ENCODE measurements at regions not wholly inside any gene's neighbourhood (a gene's known extent, or its start where the extent isn't known, plus 50 kb on each side); places are given as distances from the start of the nearest gene placed in this dataset.
"Not testable (repeated sequence)": the region's sequence is repeated elsewhere in the genome, so short reads cannot be mapped to it uniquely, and the experiment has no call there.

DNA sequence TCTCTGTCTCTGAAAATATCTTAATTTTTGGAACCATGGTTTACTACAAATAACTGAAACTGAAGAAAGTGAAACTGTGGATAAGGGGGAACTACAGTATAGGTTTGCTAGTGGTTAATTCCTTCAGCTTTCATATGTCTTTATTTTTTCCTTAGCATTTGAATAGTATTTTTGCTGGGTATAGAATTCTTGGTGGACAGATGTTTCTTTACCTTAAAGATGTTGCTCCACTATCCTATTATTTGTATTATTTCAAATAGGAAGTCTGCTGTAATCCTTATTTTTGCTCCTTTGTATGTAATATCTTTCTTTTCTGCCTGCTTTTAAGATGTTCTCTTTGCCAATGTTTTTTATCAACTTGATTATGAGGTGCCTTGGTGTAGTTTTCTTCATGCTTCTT is 152.9 kb upstream of the ISL1 start:
- Histone ChIP-seq H3K79me2 (ENCODE audit: insufficient read depth, low read length) (no peaks in the 10 kb centered on the region), H3K27me3 (ENCODE audit: low read length) (no peaks in the 10 kb centered on the region), H3K27ac (ENCODE audit: low read depth, low read length) (no peak overlapping the region), H3K4me3 (ENCODE audit: insufficient read depth, low read length, poor library complexity, severe bottlenecking) (no peak overlapping the region), H3K9me2 (replicated peaks; ENCODE audit: insufficient read depth, low read length) (no peaks in the 10 kb centered on the region; the same call in 1 of the 2 replicates), H3K9ac (ENCODE audit: low read length) (no peak overlapping the region), H3F3A (ENCODE audit: insufficient read depth) (no peaks in the 10 kb centered on the region), H3K36me3 (ENCODE audit: low read length) (no peaks in the 10 kb centered on the region), H3K4me2 (ENCODE audit: low read depth, low read length, poor library complexity, severe bottlenecking) (no peak overlapping the region), H4K20me1 (ENCODE audit: low read depth, low read length) (no peaks in the 10 kb centered on the region), H2AFZ (ENCODE audit: low read depth, low read length, severe bottlenecking) (no peak overlapping the region), H3K9me3 (ENCODE audit: insufficient read depth, low read length) (no peaks in the 10 kb centered on the region)
- TF ChIP-seq EZH2phosphoT487 (conservative IDR thresholded peaks at IDR 0.05; ENCODE audit: low read length), result no peak
- TF ChIP-seq CTCF (IDR thresholded peaks at IDR 0.05; ENCODE audit: insufficient read depth, low read length, poor library complexity, severe bottlenecking), result no peak

DNA sequence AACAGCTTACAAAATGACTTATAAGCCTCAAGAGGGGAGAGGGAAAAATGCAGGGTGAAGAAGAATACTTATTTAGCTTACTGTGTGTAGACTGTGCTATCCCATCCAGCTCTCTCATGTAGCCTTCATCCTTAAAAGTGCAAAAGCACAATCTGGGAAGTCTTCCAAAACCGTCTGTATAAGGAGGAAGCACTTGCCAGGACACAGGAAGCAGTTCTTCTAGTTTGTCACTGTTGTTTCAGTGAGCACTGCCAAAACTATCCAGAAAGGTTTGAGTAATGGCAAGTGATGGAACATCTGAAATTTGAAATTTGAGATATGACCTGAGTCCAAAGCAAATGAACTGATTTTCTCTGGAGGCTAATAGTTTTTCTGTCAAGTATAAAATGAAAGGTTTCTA is 140.8 kb upstream of the ISL1 start:
- Histone ChIP-seq H3K36me3 (ENCODE audit: low read length) (no peaks in the 10 kb centered on the region), H3K9me3 (ENCODE audit: insufficient read depth, low read length) (no peaks in the 10 kb centered on the region), H3K27me3 (ENCODE audit: low read length) (no peaks in the 10 kb centered on the region), H3K27ac (ENCODE audit: low read depth, low read length) (no peak overlapping the region), H3K9me2 (replicated peaks; ENCODE audit: insufficient read depth, low read length) (no peaks in the 10 kb centered on the region), H2AFZ (ENCODE audit: low read depth, low read length, severe bottlenecking) (no peak overlapping the region), H4K20me1 (ENCODE audit: low read depth, low read length) (no peaks in the 10 kb centered on the region), H3F3A (ENCODE audit: insufficient read depth) (no peaks in the 10 kb centered on the region), H3K9ac (ENCODE audit: low read length) (no peak overlapping the region), H3K4me2 (ENCODE audit: low read depth, low read length, poor library complexity, severe bottlenecking) (no peak overlapping the region), H3K4me3 (ENCODE audit: insufficient read depth, low read length, poor library complexity, severe bottlenecking) (no peak overlapping the region), H3K79me2 (ENCODE audit: insufficient read depth, low read length) (no peaks in the 10 kb centered on the region)
- no peak for TF ChIP-seq CTCF (IDR thresholded peaks at IDR 0.05; ENCODE audit: insufficient read depth, low read length, poor library complexity, severe bottlenecking)
- TF ChIP-seq EZH2phosphoT487 (conservative IDR thresholded peaks at IDR 0.05; ENCODE audit: low read length), result no peak

GRCh38 chr5:51250957-51251356 is 132.3 kb upstream of the ISL1 start:
- H3K9me2 ChIP-seq (replicated peaks; ENCODE audit: insufficient read depth, low read length); H3K79me2 ChIP-seq (ENCODE audit: insufficient read depth, low read length); H3K9ac ChIP-seq (ENCODE audit: low read length); H3K4me2 ChIP-seq (ENCODE audit: low read depth, low read length, poor library complexity, severe bottlenecking); H3K9me3 ChIP-seq (ENCODE audit: insufficient read depth, low read length); H3K27ac ChIP-seq (ENCODE audit: low read depth, low read length); H2AFZ ChIP-seq (ENCODE audit: low read depth, low read length, severe bottlenecking); H3K4me3 ChIP-seq (ENCODE audit: insufficient read depth, low read length, poor library complexity, severe bottlenecking); H3K27me3 ChIP-seq (ENCODE audit: low read length); H4K20me1 ChIP-seq (ENCODE audit: low read depth, low read length); H3K36me3 ChIP-seq (ENCODE audit: low read length); H3F3A ChIP-seq (ENCODE audit: insufficient read depth): not testable (repeated sequence)

GRCh38 chr5:51271261-51271660 is 112.0 kb upstream of the ISL1 start:
- Histone ChIP-seq H3K9ac (ENCODE audit: low read length) (no peak overlapping the region), H3F3A (ENCODE audit: insufficient read depth) (no peaks in the 10 kb centered on the region), H3K4me2 (ENCODE audit: low read depth, low read length, poor library complexity, severe bottlenecking) (no peak overlapping the region), H3K4me3 (ENCODE audit: insufficient read depth, low read length, poor library complexity, severe bottlenecking) (no peak overlapping the region), H3K27ac (ENCODE audit: low read depth, low read length) (no peak overlapping the region), H4K20me1 (ENCODE audit: low read depth, low read length) (no peaks in the 10 kb centered on the region), H3K9me3 (ENCODE audit: insufficient read depth, low read length) (no peaks in the 10 kb centered on the region), H3K27me3 (ENCODE audit: low read length) (no peaks in the 10 kb centered on the region), H3K9me2 (replicated peaks; ENCODE audit: insufficient read depth, low read length) (no peaks in the 10 kb centered on the region), H2AFZ (ENCODE audit: low read depth, low read length, severe bottlenecking) (no peak overlapping the region), H3K79me2 (ENCODE audit: insufficient read depth, low read length) (no peaks in the 10 kb centered on the region), H3K36me3 (ENCODE audit: low read length) (no peaks in the 10 kb centered on the region)
- TF ChIP-seq CTCF (IDR thresholded peaks at IDR 0.05; ENCODE audit: insufficient read depth, low read length, poor library complexity, severe bottlenecking) (no peak), EZH2phosphoT487 (conservative IDR thresholded peaks at IDR 0.05; ENCODE audit: low read length) (no peak)
